CD4-positive, alpha-beta T cell treated with Interleukin-17A for 1 hour (primary cell): ENCODE measurements at regions not wholly inside any gene's neighbourhood (a gene's known extent, or its start where the extent isn't known, plus 50 kb on each side); places are given as distances from the start of the nearest gene placed in this dataset.

Experiments
- DNase-seq: peaks from one replicate; pipeline ENCODE4 v3.0.0-alpha.2; 2020

- DNase-seq, result no peak
Observed at GRCh38 chr1:96028071-96028470, 693.5 kb upstream of the PTBP2 start.

- DNase-seq, result no peak
Observed at GRCh38 chr1:96030312-96030711, 691.3 kb upstream of the PTBP2 start.

- no peak for DNase-seq
Observed at GRCh38 chr1:96034006-96034405, 687.6 kb upstream of the PTBP2 start.

- DNase-seq, result no peak
Observed at GRCh38 chr1:96036763-96037162, 684.8 kb upstream of the PTBP2 start.

- no peak for DNase-seq
Observed at GRCh38 chr1:96038636-96039035, 682.9 kb upstream of the PTBP2 start.

GRCh38 chr1:96039910-96040309 is 681.7 kb upstream of the PTBP2 start:
- DNase-seq, result no peak

GRCh38 chr1:96041470-96041869 is 680.1 kb upstream of the PTBP2 start:
- no peak for DNase-seq

- DNase-seq, result no peak
Observed at GRCh38 chr1:96048572-96049212, 672.9 kb upstream of the PTBP2 start.

- DNase-seq, result no peak
Observed at GRCh38 chr1:96049759-96050409, 671.7 kb upstream of the PTBP2 start.

- no peak for DNase-seq
Observed at GRCh38 chr1:96059276-96059675, 662.3 kb upstream of the PTBP2 start.

GRCh38 chr1:96059736-96060135 is 661.8 kb upstream of the PTBP2 start:
- DNase-seq, result no peak

GRCh38 chr1:96060621-96061020 is 661.0 kb upstream of the PTBP2 start:
- DNase-seq, result no peak

- DNase-seq, result no peak
Observed at GRCh38 chr1:96072021-96072420, 649.6 kb upstream of the PTBP2 start.

GRCh38 chr1:96073100-96073499 is 648.5 kb upstream of the PTBP2 start:
- no peak for DNase-seq

- no peak for DNase-seq
Observed at GRCh38 chr1:96074422-96074821, 647.2 kb upstream of the PTBP2 start.

GRCh38 chr1:96074876-96075577 is 646.6 kb upstream of the PTBP2 start:
- DNase-seq, result no peak

- no peak for DNase-seq
Observed at GRCh38 chr1:96075704-96076455, 645.7 kb upstream of the PTBP2 start.

- no peak for DNase-seq
Observed at GRCh38 chr1:96076589-96076988, 645.0 kb upstream of the PTBP2 start.

- no peak for DNase-seq
Observed at GRCh38 chr1:96079581-96079980, 642.0 kb upstream of the PTBP2 start.

GRCh38 chr1:96080925-96081324 is 640.7 kb upstream of the PTBP2 start:
- no peak for DNase-seq

- no peak for DNase-seq
Observed at GRCh38 chr1:96087719-96088118, 633.9 kb upstream of the PTBP2 start.

- DNase-seq, result no peak
Observed at GRCh38 chr1:96090134-96090533, 631.5 kb upstream of the PTBP2 start.

GRCh38 chr1:96095849-96096612 is 625.6 kb upstream of the PTBP2 start:
- DNase-seq, result no peak
